Breast epithelium (tissue), 4 donors: ENCODE measurements at regions not wholly inside any gene's neighbourhood (a gene's known extent, or its start where the extent isn't known, plus 50 kb on each side); places are given as distances from the start of the nearest gene placed in this dataset.

Experiments
- DNase-seq, 2 donors: peaks; one replicate each; pipeline ENCODE4 v3.0.0-alpha.2; 2019; ENCODE audit warnings: low spot score in 2 of 2
- H3K27ac ChIP-seq, 2 donors: fragments of 200-600 bp; sonication (generic) in 1 of 2; one replicate each; pipeline ENCODE4 v1.5.1; 2016 to 2019; ENCODE audit warnings: mild to moderate bottlenecking in 1 of 2
- H3K27me3 ChIP-seq, 2 donors: fragments of 200-600 bp; sonication (generic) in 1 of 2; one replicate each; pipeline versions ENCODE4 v1.5.1 to v1.6.0; 2017 to 2019; ENCODE audit warnings: control low read depth in 1 of 2, mild to moderate bottlenecking in 1 of 2
- H3K36me3 ChIP-seq: fragments of 200-600 bp; one replicate; pipeline ENCODE4 v1.5.1; 2019
- H3K4me1 ChIP-seq, 2 donors: fragments of 200-600 bp; sonication (generic); one replicate each; pipeline ENCODE4 v1.5.1; 2016 to 2019; ENCODE audit warnings: control low read depth in 1 of 2
- H3K4me3 ChIP-seq, 3 donors: fragments of 200-600 bp; sonication (generic); 1 replicate in 2 of 3; 2 replicates in 1 of 3; pipeline ENCODE4 v1.5.1; 2016 to 2019; ENCODE audit warnings: mild to moderate bottlenecking in 3 of 3, moderate library complexity in 2 of 3
- H3K9me3 ChIP-seq, 2 donors: fragments of 200-600 bp; sonication (generic) in 1 of 2; one replicate each; pipeline ENCODE4 v1.5.1; 2016 to 2019; ENCODE audit warnings: control low read depth in 1 of 2
- POLR2A ChIP-seq: fragments of 450-650 bp; IDR thresholded peaks from one replicate; pipeline ENCODE4 v1.6.1; 2016; ENCODE audit warnings: antibody characterized with exemption, mild to moderate bottlenecking, moderate library complexity
- POLR2AphosphoS5 ChIP-seq, 3 donors: sonication (generic); formaldehyde crosslinking; IDR thresholded peaks; one replicate each; pipeline ENCODE4 v1.6.1; 2017; ENCODE audit warnings: antibody characterized with exemption in 3 of 3
- intact Hi-C: fragments of 100-400 bp; cut with DNase I; formaldehyde crosslinking; loops from one replicate; pipeline ENCODE4 v1.15.1; 2023; ENCODE audit warnings: low total_unique reads
- TF ChIP-seq, protein P1 (sequence below), 3 donors: fragments of 450-650 bp; IDR thresholded peaks; one replicate each; pipeline ENCODE4 v1.5.1; 2016 to 2017; ENCODE audit warnings: antibody characterized with exemption in 3 of 3, mild to moderate bottlenecking in 3 of 3, moderate library complexity in 3 of 3

DNA sequence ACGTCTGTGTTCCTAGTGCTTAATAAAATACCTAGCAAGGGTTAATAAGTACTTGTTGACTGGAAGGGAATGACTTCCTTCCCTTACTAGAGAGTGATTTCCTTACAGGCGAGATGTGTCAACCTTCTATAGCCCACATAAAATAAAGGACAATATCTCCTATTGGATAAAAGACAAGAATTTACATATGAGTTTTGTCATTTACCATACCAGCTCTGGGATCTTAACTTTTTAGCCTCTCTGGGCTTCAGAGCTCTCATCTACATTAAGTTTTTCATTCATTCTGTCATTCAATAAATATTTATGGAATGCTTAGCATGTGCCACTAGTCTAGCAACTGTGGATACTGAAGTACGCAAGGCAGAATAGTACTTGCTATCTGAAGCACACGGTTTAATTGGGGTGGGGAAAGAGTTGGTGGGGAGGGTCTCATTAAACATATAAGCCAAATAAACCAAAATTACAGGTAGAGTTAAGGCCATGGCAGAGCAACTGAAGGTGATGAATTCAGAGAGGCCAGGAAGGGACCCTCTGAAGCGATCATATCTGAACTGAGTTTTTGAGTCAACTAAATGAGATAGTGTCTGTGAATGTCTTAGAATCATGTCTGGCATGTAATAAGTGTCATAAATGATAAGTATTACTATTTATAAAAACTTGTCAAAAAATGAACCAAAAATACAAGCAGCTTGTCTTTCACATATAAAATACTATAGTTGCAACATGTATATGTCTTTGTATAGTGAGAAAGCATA lies 91.6 kb upstream of the BMP2K start:
- TF ChIP-seq POLR2AphosphoS5 (IDR thresholded peaks at IDR 0.05) (no peak), POLR2A (no peak)
- TF ChIP-seq, protein P1, sequence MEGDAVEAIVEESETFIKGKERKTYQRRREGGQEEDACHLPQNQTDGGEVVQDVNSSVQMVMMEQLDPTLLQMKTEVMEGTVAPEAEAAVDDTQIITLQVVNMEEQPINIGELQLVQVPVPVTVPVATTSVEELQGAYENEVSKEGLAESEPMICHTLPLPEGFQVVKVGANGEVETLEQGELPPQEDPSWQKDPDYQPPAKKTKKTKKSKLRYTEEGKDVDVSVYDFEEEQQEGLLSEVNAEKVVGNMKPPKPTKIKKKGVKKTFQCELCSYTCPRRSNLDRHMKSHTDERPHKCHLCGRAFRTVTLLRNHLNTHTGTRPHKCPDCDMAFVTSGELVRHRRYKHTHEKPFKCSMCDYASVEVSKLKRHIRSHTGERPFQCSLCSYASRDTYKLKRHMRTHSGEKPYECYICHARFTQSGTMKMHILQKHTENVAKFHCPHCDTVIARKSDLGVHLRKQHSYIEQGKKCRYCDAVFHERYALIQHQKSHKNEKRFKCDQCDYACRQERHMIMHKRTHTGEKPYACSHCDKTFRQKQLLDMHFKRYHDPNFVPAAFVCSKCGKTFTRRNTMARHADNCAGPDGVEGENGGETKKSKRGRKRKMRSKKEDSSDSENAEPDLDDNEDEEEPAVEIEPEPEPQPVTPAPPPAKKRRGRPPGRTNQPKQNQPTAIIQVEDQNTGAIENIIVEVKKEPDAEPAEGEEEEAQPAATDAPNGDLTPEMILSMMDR (IDR thresholded peaks at IDR 0.05) = no peak
- no peak for DNase-seq
- Histone ChIP-seq H3K27me3 (no peaks in the 10 kb centered on the region), H3K27ac (no peak overlapping the region), H3K36me3 (no peaks in the 10 kb centered on the region), H3K4me3 (no peak overlapping the region), H3K4me1 (no peaks in the 10 kb centered on the region), H3K9me3 (no peaks in the 10 kb centered on the region)
- intact Hi-C loops = no loop called here

DNA sequence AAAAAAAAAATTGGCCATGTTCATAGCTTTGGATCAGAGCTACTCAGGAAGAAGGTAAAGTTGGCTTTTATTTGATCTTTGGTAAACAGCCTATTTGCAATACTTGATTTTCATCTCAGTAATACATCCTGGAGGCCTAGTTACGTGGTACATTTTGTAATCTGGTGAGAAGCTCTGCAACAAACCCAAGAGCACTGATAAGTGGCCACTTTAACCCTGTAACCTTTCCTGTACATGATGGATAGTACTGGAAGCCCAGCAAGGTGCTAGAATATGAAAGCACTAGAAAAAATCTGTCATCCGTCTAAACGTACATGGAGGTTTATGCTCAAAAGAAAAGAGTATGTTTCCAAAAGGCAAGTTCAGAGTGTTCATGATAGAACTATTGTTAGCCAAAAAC lies 88.3 kb upstream of the BMP2K start:
- no peak for DNase-seq
- no peaks in the 10 kb centered on the region for H3K9me3 ChIP-seq
- no peaks in the 10 kb centered on the region for H3K4me1 ChIP-seq
- no peak overlapping the region for H3K27ac ChIP-seq
- no peak overlapping the region for H3K4me3 ChIP-seq
- intact Hi-C loops = no loop called here
- no peaks in the 10 kb centered on the region for H3K36me3 ChIP-seq
- no peaks in the 10 kb centered on the region for H3K27me3 ChIP-seq
- TF ChIP-seq, protein P1 (IDR thresholded peaks at IDR 0.05) = no peak

DNA sequence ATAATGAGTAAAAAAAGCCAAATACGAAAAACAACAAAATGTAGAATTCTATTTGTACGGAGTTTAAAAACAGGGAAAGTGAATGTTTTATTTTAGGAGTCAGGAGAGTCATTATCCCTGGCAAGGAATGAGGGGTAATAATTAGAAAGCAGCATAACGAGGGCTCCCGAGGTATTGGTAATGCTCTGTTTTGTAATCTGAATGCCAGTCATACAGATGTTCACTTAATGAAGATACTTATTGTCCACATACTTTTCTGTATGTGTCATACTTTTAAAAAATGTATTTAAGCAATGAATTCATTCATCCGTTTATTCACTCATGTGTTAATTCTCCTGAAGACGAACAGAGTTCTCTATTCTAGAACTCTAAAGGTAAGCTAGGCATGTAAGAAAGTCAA lies 87.8 kb upstream of the BMP2K start:
- no peak overlapping the region for H3K27ac ChIP-seq
- H3K27me3 ChIP-seq = no peaks in the 10 kb centered on the region
- intact Hi-C loops = no loop called here
- DNase-seq = no peak
- TF ChIP-seq POLR2A (no peak), POLR2AphosphoS5 (IDR thresholded peaks at IDR 0.05) (no peak)
- TF ChIP-seq, protein P1 (IDR thresholded peaks at IDR 0.05) = no peak
- no peaks in the 10 kb centered on the region for H3K9me3 ChIP-seq
- H3K36me3 ChIP-seq = no peaks in the 10 kb centered on the region
- no peak overlapping the region for H3K4me3 ChIP-seq
- H3K4me1 ChIP-seq = no peaks in the 10 kb centered on the region

DNA sequence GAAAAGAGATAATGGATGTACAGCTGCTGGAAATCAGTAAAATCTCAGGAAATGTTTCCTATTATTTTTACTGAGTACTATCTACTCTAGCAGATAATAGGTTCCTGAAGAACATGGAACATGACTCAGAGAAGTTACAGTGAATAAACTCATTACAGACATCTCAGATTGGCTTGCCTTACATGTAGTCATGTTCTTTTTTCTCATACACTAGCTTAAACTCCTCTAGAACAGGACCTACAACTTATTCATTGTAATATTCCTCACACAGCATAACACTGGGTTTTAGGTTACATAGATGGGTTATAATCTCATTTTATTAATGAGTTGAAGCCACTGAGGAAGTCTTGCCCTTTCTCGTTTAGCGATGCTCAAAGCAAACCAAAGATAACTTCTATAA lies 86.9 kb upstream of the BMP2K start:
- H3K4me3 ChIP-seq = no peak overlapping the region
- no peaks in the 10 kb centered on the region for H3K36me3 ChIP-seq
- H3K27me3 ChIP-seq = no peaks in the 10 kb centered on the region
- no peak for DNase-seq
- H3K9me3 ChIP-seq = no peaks in the 10 kb centered on the region
- H3K27ac ChIP-seq = no peak overlapping the region
- TF ChIP-seq, protein P1 (IDR thresholded peaks at IDR 0.05) = no peak
- TF ChIP-seq POLR2A (no peak), POLR2AphosphoS5 (IDR thresholded peaks at IDR 0.05) (no peak)
- H3K4me1 ChIP-seq = no peaks in the 10 kb centered on the region
- intact Hi-C loops = no loop called here

DNA sequence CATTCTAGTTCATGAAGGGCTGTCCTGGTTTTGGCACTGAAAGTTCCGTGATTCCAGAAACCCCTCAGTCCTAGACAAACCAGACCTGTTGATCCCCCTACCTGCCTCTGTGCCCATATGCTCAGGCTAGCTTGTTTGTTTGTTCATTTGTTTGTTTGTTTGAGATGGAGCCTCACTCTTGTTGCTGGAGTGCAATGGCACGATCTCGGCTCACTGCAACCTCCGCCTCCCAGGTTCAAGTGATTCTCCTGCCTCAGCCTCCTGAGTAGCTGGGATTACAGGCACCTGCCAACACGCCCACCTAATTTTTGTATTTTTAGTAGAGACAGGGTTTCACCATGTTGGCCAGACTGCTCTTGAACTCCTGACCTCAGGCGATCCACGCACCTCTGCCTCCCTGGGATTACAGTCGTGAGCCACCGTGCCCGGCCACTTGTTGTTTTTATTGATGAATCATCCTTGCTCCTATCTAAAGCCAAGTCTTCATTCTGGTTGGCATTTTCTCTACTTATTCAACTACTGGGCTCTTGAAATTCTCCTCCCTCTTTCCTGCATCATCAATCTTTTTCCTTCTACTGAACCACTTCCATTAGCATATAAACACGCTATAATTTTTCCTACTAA lies 86.3 kb upstream of the BMP2K start:
- H3K4me3 ChIP-seq = no peak overlapping the region
- TF ChIP-seq POLR2A (no peak), POLR2AphosphoS5 (IDR thresholded peaks at IDR 0.05) (no peak)
- TF ChIP-seq, protein P1 (IDR thresholded peaks at IDR 0.05) = no peak
- no peaks in the 10 kb centered on the region for H3K9me3 ChIP-seq
- H3K27me3 ChIP-seq = no peaks in the 10 kb centered on the region
- intact Hi-C loops = no loop called here
- no peaks in the 10 kb centered on the region for H3K4me1 ChIP-seq
- no peaks in the 10 kb centered on the region for H3K36me3 ChIP-seq
- H3K27ac ChIP-seq = no peak overlapping the region
- DNase-seq = no peak
